HG03280 (cell line): ENCODE measurements at regions not wholly inside any gene's neighbourhood (a gene's known extent, or its start where the extent isn't known, plus 50 kb on each side); places are given as distances from the start of the nearest gene placed in this dataset.

Source experiments
- ATAC-seq: cut with Tn5 transposase; IDR thresholded peaks from one replicate; pipeline ENCODE4 v1.9.1; 2021; ENCODE audit warnings: mild to moderate bottlenecking, moderate library complexity; ENCODE audit not compliant: unreplicated experiment

GRCh38 chr6:144797881-144798589 lies 512.9 kb downstream of the UTRN start:
- ATAC-seq = no peak

DNA sequence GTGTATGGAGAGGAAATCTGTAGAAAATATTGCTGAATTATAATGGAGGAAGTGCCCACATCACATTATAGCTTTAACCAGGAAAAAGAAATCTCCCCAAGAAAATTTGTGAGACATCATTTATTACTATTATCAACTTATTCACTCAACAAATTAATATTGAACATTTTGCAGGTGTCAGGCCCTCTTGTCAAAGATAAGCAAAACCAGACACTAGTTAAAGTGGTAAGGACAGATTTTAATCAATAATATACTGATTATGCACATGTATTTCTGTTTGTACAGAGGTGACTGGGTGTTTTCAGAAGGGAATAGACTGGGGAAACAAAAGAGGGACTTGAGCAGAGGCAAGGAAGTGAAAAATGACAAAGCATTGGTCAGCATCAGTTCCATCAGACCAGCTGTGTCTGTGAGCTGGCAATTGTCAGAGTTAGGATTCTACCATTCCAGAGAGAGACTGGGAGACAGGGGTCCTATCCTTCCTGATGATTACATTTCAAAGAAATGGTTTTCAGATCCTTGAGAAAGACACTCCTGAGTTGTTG lies 519.2 kb downstream of the UTRN start:
- no peak for ATAC-seq

DNA sequence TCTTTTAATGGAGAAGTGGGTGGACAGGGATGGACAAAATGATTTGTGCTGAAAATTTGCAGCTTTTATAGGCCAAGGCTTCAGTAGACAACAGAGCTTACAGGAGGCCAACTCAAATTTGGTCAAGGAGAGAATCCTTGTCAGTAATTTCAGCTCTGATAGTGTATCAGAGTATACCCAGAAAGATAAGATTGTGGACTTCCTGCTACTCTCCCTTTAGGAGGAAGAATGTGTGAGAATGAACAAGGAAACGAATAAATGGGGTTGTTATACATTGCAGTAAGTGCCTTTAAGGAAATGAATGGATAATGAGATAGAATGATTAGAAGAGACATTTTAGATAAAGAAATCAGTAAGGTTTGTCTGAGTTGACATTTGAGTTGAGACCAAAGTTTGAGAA lies 519.9 kb downstream of the UTRN start:
- no peak for ATAC-seq

- no peak for ATAC-seq
Observed at GRCh38 chr6:144806222-144806621, 521.1 kb downstream of the UTRN start.

- ATAC-seq = no peak
Observed at GRCh38 chr6:144809120-144809519, 524.0 kb downstream of the UTRN start.

DNA sequence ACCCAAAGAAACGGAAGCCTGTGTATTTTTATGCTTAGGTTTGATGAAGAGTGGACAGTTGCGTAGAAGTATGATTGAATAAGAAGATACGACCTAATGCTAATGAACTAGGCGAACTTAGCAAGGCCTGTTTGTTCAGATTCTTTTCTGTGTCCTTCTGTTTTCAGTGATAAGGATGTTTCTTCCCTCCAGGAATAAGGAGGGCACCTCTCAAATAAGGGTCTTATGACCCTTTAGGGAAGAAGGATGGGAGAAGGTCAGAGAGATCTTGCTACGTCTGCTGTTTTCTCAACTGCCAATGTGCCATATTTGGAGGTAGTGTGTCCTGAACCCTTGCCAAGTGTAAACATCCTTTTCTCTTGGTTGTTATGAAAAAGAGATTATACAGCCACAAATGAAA lies 524.8 kb downstream of the UTRN start:
- ATAC-seq = no peak

GRCh38 chr6:144811140-144811539 lies 526.0 kb downstream of the UTRN start:
- ATAC-seq = no peak

GRCh38 chr6:144816936-144817335 lies 531.8 kb downstream of the UTRN start:
- no peak for ATAC-seq

GRCh38 chr6:144820270-144820669 lies 535.1 kb downstream of the UTRN start:
- no peak for ATAC-seq

- no peak for ATAC-seq
Observed at GRCh38 chr6:144823131-144823530, 538.0 kb downstream of the UTRN start.

DNA sequence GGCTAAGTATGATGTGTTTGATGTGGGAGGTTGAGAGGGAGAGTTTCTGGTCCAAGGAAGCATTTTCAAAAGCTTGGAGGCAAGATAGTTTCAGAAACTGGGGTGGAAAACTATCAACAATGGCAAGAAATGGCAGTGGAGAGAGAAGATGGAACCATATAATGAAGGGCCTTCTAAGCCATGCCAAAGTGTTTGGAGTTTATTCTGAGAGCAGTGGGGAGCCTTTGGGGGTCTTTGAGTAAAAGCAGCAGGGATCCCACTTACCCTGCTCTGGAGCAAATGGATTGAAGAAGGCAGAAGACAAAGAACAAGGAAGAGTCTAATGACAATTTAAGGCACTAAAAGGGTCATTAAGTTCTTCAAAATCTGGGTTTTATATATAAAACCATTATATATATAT lies 538.9 kb downstream of the UTRN start:
- ATAC-seq = no peak

DNA sequence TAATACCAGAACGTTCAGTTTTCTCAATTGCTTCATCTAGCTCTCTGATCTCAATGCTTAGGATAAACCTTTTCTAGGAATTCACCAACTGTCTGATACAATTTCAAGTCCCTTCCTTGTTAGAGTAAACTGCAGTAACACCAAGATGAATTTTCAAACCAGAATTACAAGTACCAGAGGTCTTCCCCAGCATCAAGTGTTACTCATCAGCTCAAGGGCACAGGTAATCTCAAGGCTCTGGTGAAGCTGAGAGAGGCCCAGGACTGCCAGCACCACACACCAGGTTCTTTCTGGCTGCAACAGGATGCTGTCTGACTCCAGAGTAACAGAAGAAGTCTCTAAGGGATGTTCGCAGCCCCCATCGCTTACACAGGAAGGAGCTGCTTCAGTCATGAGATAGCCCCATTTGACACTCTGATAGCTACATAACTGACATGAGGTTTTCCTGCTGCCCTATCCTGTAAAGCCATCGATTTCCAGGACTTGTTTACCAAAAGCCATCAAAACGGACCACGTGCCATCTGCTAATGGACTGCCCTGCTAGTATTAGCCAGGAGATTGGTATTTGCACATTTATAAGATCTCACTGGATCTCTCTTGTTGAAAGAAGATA lies 549.4 kb downstream of the UTRN start:
- ATAC-seq = no peak

GRCh38 chr6:144835322-144835973 lies 550.3 kb downstream of the UTRN start:
- no peak for ATAC-seq

DNA sequence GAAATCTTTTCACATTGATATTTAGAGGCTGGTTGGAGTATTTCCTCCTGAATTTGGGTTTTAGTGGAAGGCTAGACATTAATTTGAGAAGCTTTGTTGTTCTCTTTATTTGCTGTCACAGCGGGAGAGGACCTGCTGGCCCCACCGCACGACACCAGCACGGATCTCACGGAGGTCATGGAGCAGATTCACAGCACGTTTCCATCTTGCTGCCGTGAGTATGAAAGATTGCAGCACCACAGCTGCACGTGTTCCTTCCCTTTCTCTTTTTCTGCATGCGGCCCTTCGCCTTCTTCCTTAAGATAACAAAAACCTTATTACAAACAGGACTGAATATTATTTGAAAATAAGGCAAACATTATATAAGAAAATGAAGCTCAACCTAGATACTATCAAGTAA lies 555.5 kb downstream of the UTRN start:
- ATAC-seq = no peak

- ATAC-seq = no peak
Observed at GRCh38 chr6:144843701-144844100, 558.6 kb downstream of the UTRN start.

- ATAC-seq = no peak
Observed at GRCh38 chr6:144844596-144844995, 559.5 kb downstream of the UTRN start.

DNA sequence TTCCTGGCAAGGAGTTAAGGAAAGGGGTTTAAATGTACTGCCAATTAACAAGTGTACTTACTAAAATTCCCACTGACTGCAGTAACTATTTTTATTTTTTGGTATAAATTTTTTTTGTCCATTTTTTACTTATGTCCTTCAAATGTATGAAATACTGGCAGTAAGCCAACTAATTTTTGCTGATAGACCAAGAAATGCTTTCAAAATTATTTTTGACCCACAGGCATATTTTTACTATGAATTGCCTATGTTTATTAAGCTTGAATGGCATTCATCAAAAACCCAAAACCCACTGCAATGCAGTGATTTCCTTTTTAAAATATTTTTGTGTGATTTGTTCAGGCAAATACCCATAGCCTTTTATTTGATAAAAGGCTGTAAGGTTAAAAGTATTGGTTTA lies 560.1 kb downstream of the UTRN start:
- no peak for ATAC-seq

- ATAC-seq = no peak
Observed at GRCh38 chr6:144847916-144848315, 562.8 kb downstream of the UTRN start.

GRCh38 chr6:144849920-144850319 lies 564.8 kb downstream of the UTRN start:
- ATAC-seq = no peak

GRCh38 chr6:144853603-144854002 lies 568.5 kb downstream of the UTRN start:
- no peak for ATAC-seq

DNA sequence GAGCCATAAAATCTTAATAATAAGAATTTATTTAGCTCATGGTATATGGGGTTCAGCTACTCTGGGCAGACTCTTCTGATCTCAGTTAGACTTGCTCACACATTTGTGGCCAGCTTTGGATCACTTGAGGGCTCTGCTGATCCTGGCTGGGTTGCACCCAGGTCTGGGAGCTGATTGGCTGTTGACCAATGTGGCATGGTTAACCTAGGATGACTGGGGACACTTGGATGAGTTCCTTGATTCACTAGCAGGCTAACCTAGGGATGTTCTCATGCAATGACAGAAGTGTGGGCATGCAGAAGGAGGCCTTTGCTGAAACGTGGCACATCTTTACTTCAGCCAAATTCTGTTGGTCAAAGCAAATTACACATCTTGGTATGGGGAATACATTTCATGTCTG lies 569.5 kb downstream of the UTRN start:
- ATAC-seq = no peak

DNA sequence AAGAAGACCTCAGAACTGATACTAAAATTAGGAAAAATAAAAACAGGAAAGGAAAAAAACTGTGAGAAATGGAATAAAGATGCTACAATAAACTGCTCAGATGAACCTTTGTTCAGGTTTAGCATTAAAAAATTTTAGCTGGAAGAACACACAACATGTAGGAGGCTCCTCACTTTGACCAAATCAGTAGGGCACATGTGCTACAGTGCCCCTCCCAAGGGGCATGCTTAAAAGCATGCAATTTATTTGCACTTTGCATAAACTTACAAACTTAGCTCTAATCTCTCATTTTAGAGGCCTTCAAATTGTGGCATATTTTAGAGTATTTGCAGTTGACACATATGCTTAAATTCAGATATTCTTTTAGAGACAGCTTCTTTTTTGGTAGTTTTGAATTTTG lies 570.2 kb downstream of the UTRN start:
- ATAC-seq = no peak
